GM21423 (cell line): ENCODE measurements at regions not wholly inside any gene's neighbourhood (a gene's known extent, or its start where the extent isn't known, plus 50 kb on each side); places are given as distances from the start of the nearest gene placed in this dataset.

ENCODE experiments used
- ATAC-seq: cut with Tn5 transposase; IDR thresholded peaks from one replicate; pipeline ENCODE4 v1.9.1; 2021; ENCODE audit warnings: mild to moderate bottlenecking, moderate library complexity; ENCODE audit not compliant: unreplicated experiment

GRCh38 chrY:15500536-15500935, 976.2 kb downstream of the NLGN4Y start:
- no peak for ATAC-seq

GRCh38 chrY:15501181-15501580, 976.9 kb downstream of the NLGN4Y start:
- no peak for ATAC-seq

- no peak for ATAC-seq
These were observed 986.0 kb downstream of the NLGN4Y start for GRCh38 chrY:15510288-15510687.

- no peak for ATAC-seq
These were observed 986.8 kb downstream of the NLGN4Y start for GRCh38 chrY:15510984-15511650.

- no peak for ATAC-seq
These were observed 1010.8 kb downstream of the NLGN4Y start for GRCh38 chrY:15535131-15535530.

- no peak for ATAC-seq
These were observed 1011.6 kb downstream of the NLGN4Y start for GRCh38 chrY:15535784-15536511.

- ATAC-seq: no peak
These were observed 1016.2 kb downstream of the NLGN4Y start for GRCh38 chrY:15540516-15540915.

- ATAC-seq: no peak
These were observed 1021.9 kb downstream of the NLGN4Y start for GRCh38 chrY:15546177-15546754.

GRCh38 chrY:15552074-15552473, 1027.7 kb downstream of the NLGN4Y start:
- no peak for ATAC-seq

- no peak for ATAC-seq
These were observed 1030.7 kb downstream of the NLGN4Y start for GRCh38 chrY:15554991-15555390.

- ATAC-seq: no peak
These were observed 1034.8 kb downstream of the NLGN4Y start for GRCh38 chrY:15559169-15559568.

- ATAC-seq: no peak
These were observed 1036.5 kb downstream of the NLGN4Y start for GRCh38 chrY:15560840-15561239.

GRCh38 chrY:15561501-15562289, 1037.4 kb downstream of the NLGN4Y start:
- no peak for ATAC-seq

- no peak for ATAC-seq
These were observed 1053.6 kb downstream of the NLGN4Y start for GRCh38 chrY:15577886-15578285.

GRCh38 chrY:15578761-15579160, 1054.4 kb downstream of the NLGN4Y start:
- no peak for ATAC-seq

GRCh38 chrY:15579245-15579644, 1054.9 kb downstream of the NLGN4Y start:
- no peak for ATAC-seq

GRCh38 chrY:15583111-15583510, 1058.8 kb downstream of the NLGN4Y start:
- no peak for ATAC-seq

GRCh38 chrY:15592957-15593356, 1068.6 kb downstream of the NLGN4Y start:
- no peak for ATAC-seq

GRCh38 chrY:15593476-15594160, 1069.3 kb downstream of the NLGN4Y start:
- ATAC-seq: no peak

- ATAC-seq: no peak
These were observed 1069.8 kb downstream of the NLGN4Y start for GRCh38 chrY:15594179-15594578.

- ATAC-seq: no peak
These were observed 1076.2 kb downstream of the NLGN4Y start for GRCh38 chrY:15600565-15600964.
